ENCODE measurements at regions not wholly inside any gene's neighbourhood (a gene's known extent, or its start where the extent isn't known, plus 50 kb on each side); places are given as distances from the start of the nearest gene placed in this dataset.

DNA sequence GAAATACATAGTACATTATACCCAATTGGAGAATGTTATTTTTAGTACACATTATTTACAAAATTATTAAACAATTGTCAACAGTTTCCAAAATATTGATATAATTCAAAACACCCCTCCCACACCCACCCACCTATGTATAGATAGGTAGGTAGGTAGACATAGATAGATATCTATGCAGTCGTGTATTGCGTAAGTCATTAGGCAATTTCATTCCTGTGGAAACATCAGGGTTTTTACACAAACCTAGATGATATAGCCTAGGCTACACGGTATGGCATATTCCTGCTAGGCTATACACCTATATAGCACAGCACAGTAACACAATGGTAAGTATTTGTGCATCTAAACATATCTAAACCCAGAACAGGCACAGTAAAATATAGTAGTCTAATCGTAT, 377.3 kb downstream of the ANXA1 start:
- Histone ChIP-seq H3K9me3 (ENCODE audit: control insufficient read depth, insufficient read depth, low read length) (no peaks in the 10 kb centered on the region), H3K9ac (ENCODE audit: low read depth, low read length) (no peak overlapping the region), H3K27me3 (ENCODE audit: control insufficient read depth, insufficient read depth, low read length) (no peaks in the 10 kb centered on the region), H3K4me3 (ENCODE audit: low read depth, low read length) (no peak overlapping the region), H3K27ac (ENCODE audit: low read depth, low read length) (no peak overlapping the region), H3K4me1 (ENCODE audit: control insufficient read depth, insufficient read depth, low read length) (peaks cover 14% of the 10 kb centered on the region), H3K36me3 (ENCODE audit: control insufficient read depth, insufficient read depth, low read length) (no peaks in the 10 kb centered on the region)

DNA sequence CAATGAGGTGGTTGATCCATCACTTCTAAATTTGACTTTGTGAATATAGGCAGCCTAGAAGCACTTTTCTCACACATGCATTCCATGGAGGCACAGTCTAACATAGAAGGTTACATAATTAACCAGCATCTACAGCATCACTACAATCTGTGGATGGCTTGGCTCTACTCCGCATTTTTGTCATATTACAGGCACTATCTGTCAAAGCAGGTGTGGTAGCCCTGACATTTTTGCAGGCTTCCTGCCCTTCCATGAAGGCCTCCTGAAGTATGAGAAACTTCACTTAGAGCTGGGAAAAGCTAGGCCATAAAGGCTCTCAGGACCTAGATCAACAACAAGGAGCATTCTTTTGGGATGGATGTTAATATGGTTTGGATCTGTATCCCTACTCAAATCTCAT, 378.0 kb downstream of the ANXA1 start:
- Histone ChIP-seq H3K36me3 (ENCODE audit: control insufficient read depth, insufficient read depth, low read length) (no peaks in the 10 kb centered on the region), H3K4me3 (ENCODE audit: low read depth, low read length) (no peak overlapping the region), H3K27me3 (ENCODE audit: control insufficient read depth, insufficient read depth, low read length) (no peaks in the 10 kb centered on the region), H3K9ac (ENCODE audit: low read depth, low read length) (no peak overlapping the region), H3K27ac (ENCODE audit: low read depth, low read length) (no peak overlapping the region), H3K4me1 (ENCODE audit: control insufficient read depth, insufficient read depth, low read length) (peaks cover 14% of the 10 kb centered on the region), H3K9me3 (ENCODE audit: control insufficient read depth, insufficient read depth, low read length) (no peaks in the 10 kb centered on the region)

DNA sequence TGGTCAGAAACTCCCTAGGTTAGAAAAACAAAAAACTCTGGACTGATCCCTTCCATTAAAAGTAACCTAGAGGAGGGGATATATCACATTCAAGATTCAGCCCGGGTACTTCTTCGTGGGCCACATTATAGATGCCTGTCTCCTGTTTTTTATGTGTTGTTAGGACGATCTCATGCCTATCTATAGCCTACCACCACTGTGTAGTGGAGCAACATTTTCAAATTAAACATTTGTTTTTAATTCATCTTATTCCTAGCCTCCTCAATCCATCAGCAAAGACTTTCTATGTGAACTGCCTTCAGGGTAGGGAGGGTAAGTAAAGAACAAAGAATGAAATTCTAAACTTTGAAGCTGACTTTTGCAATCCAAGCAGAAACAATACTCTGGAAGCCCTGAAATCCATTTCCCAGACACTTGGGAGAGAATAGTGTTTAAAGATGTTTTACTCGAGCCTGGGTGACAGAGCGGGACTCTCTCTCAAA, 379.4 kb downstream of the ANXA1 start:
- no peak overlapping the region for H3K9ac ChIP-seq (ENCODE audit: low read depth, low read length)
- H3K4me3 ChIP-seq (ENCODE audit: low read depth, low read length), result no peak overlapping the region
- H3K4me1 ChIP-seq (ENCODE audit: control insufficient read depth, insufficient read depth, low read length), result peaks cover 14% of the 10 kb centered on the region
- no peaks in the 10 kb centered on the region for H3K36me3 ChIP-seq (ENCODE audit: control insufficient read depth, insufficient read depth, low read length)
- no peak overlapping the region for H3K27ac ChIP-seq (ENCODE audit: low read depth, low read length)
- H3K27me3 ChIP-seq (ENCODE audit: control insufficient read depth, insufficient read depth, low read length), result no peaks in the 10 kb centered on the region
- no peaks in the 10 kb centered on the region for H3K9me3 ChIP-seq (ENCODE audit: control insufficient read depth, insufficient read depth, low read length)

DNA sequence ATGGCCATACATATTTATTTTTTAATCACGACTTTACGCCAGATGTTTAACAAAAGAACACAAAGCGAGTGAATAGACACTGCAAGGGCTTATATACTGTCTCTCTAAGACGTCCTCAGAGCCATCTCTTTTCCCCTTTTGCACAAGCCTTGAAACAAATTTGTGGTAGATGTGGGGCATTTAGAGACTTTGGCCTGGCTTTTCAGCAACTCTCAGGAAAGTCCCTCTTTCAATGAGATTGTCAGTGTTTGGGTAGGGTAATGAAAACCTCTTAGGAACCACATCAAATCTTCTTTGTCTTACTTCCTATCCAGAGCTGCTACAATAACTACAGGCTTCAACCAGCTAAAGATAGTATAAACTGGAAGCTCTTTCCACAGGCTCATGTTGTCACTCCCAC, 380.0 kb downstream of the ANXA1 start:
- Histone ChIP-seq H3K9me3 (ENCODE audit: control insufficient read depth, insufficient read depth, low read length) (no peaks in the 10 kb centered on the region), H3K4me1 (ENCODE audit: control insufficient read depth, insufficient read depth, low read length) (peaks cover 14% of the 10 kb centered on the region), H3K36me3 (ENCODE audit: control insufficient read depth, insufficient read depth, low read length) (no peaks in the 10 kb centered on the region), H3K4me3 (ENCODE audit: low read depth, low read length) (no peak overlapping the region), H3K27me3 (ENCODE audit: control insufficient read depth, insufficient read depth, low read length) (no peaks in the 10 kb centered on the region), H3K9ac (ENCODE audit: low read depth, low read length) (no peak overlapping the region), H3K27ac (ENCODE audit: low read depth, low read length) (no peak overlapping the region)

DNA sequence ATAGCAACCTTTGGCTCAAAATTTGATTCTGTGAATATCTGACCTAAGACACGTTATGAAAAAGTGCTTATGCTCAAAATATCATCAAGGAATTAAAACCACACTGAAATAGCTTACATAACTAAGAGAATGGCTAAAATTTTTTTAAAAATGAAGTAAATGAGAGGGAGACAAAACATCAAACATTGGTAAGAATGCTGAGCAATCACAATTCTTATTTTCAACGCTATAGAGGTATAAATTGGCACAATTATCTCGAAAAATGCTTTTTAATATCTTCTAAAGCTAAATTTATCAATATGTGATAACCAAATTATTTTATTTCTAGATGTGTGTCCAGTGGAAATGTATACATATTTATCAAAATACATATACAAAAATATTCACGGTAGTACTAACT, 381.3 kb downstream of the ANXA1 start:
- H3K27me3 ChIP-seq (ENCODE audit: control insufficient read depth, insufficient read depth, low read length), result no peaks in the 10 kb centered on the region

DNA sequence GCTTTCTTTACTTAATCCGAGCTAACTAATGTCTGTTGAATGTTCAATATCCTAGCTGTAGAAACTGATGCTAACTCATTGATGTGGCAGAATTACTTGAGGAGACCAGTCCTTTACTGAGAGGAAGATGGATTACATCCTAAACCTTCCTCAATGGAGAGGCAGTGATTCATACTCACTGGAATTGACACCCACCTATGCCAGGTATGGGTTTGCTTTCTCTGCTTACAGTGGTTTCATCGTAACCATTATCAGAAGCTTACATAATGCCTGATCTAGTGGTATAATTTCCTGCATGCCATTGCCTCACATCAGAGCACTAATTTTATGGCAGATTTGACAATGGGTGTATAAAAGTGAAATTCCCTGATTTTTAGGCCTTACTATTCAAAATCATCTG, 384.7 kb downstream of the ANXA1 start:
- no peaks in the 10 kb centered on the region for H3K36me3 ChIP-seq (ENCODE audit: control insufficient read depth, insufficient read depth, low read length)
- H3K4me1 ChIP-seq (ENCODE audit: control insufficient read depth, insufficient read depth, low read length), result no peaks in the 10 kb centered on the region
- no peaks in the 10 kb centered on the region for H3K9me3 ChIP-seq (ENCODE audit: control insufficient read depth, insufficient read depth, low read length)
- H3K27me3 ChIP-seq (ENCODE audit: control insufficient read depth, insufficient read depth, low read length), result no peaks in the 10 kb centered on the region
- H3K4me3 ChIP-seq (ENCODE audit: low read depth, low read length), result no peak overlapping the region
- H3K9ac ChIP-seq (ENCODE audit: low read depth, low read length), result no peak overlapping the region
- no peak overlapping the region for H3K27ac ChIP-seq (ENCODE audit: low read depth, low read length)

More for the DNA sequence above, 381.3 kb downstream of the ANXA1 start:
- H3K9ac ChIP-seq (ENCODE audit: low read depth, low read length), result no peak overlapping the region
- H3K4me3 ChIP-seq (ENCODE audit: low read depth, low read length), result no peak overlapping the region
- H3K9me3 ChIP-seq (ENCODE audit: control insufficient read depth, insufficient read depth, low read length), result no peaks in the 10 kb centered on the region
- H3K4me1 ChIP-seq (ENCODE audit: control insufficient read depth, insufficient read depth, low read length), result peaks cover 14% of the 10 kb centered on the region
- H3K27ac ChIP-seq (ENCODE audit: low read depth, low read length), result no peak overlapping the region
- no peaks in the 10 kb centered on the region for H3K36me3 ChIP-seq (ENCODE audit: control insufficient read depth, insufficient read depth, low read length)

DNA sequence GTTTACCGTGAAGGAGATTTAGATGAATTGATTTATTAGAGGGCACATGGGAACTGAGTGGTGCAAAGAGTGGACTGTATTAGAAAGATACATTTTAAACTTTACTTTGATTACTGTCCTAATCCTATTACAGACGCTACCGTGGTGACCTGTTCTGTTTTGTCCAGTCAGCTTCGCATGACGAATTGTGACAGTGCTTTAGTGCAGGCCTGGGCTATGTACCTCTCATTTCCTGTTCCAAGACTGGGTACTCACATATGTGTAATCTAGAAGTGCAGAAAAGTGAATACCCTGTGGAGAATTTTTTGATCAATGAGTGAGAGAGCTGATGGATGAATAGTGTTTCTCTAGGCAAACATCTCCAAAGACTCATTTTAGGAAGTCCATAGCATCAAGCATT, 385.9 kb downstream of the ANXA1 start:
- Histone ChIP-seq H3K9me3 (ENCODE audit: control insufficient read depth, insufficient read depth, low read length) (no peaks in the 10 kb centered on the region), H3K27ac (ENCODE audit: low read depth, low read length) (no peak overlapping the region), H3K27me3 (ENCODE audit: control insufficient read depth, insufficient read depth, low read length) (no peaks in the 10 kb centered on the region), H3K4me1 (ENCODE audit: control insufficient read depth, insufficient read depth, low read length) (no peaks in the 10 kb centered on the region), H3K4me3 (ENCODE audit: low read depth, low read length) (no peak overlapping the region), H3K36me3 (ENCODE audit: control insufficient read depth, insufficient read depth, low read length) (no peaks in the 10 kb centered on the region), H3K9ac (ENCODE audit: low read depth, low read length) (no peak overlapping the region)

DNA sequence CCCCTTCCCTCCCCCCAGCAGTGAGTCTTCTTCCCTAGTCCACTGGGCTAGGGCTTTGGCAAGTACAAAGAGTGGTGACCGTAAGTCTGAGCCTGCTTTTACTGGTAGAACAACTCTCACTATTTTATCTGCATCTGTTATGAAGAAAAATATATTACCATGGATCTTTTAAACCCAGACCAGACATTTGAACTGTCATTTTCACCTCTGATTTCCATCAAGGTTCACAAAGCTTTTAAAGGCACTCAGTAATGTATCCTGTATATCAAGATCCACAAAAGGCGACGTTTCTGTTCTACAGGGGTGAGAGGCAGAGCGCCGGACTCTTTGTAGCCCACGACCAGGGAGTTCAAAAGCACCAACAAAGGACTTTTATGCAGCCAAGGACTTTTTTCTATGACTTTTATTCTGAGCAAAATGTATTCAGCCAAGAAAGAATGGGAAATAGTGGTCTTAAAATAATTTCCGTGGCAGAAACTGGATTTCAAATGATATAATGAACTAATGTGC, 388.3 kb downstream of the ANXA1 start:
- Histone ChIP-seq H3K27ac (ENCODE audit: low read depth, low read length) (no peak overlapping the region), H3K4me1 (ENCODE audit: control insufficient read depth, insufficient read depth, low read length) (no peaks in the 10 kb centered on the region), H3K27me3 (ENCODE audit: control insufficient read depth, insufficient read depth, low read length) (no peaks in the 10 kb centered on the region), H3K9me3 (ENCODE audit: control insufficient read depth, insufficient read depth, low read length) (no peaks in the 10 kb centered on the region), H3K36me3 (ENCODE audit: control insufficient read depth, insufficient read depth, low read length) (no peaks in the 10 kb centered on the region), H3K9ac (ENCODE audit: low read depth, low read length) (no peak overlapping the region), H3K4me3 (ENCODE audit: low read depth, low read length) (no peak overlapping the region)

DNA sequence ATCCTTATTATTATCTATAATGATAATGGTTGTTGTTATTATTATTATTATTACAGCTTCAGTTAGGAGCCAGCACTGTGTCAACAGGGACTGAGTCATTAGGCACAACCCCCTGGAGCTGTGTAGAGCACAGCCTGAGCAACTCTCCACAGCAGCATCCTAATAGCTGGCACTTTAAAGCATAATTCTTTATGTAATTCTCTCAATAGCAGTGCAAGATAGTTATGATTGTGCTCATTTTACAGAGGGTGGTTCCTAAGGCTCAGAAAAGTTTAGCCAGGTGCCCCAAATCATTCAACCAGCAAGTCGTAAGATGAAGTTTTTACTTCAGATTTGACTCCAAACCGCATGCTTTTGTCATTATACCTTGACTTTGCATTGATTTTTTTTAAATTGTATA, 390.3 kb downstream of the ANXA1 start:
- Histone ChIP-seq H3K9me3 (ENCODE audit: control insufficient read depth, insufficient read depth, low read length) (no peaks in the 10 kb centered on the region), H3K4me3 (ENCODE audit: low read depth, low read length) (no peak overlapping the region)

DNA sequence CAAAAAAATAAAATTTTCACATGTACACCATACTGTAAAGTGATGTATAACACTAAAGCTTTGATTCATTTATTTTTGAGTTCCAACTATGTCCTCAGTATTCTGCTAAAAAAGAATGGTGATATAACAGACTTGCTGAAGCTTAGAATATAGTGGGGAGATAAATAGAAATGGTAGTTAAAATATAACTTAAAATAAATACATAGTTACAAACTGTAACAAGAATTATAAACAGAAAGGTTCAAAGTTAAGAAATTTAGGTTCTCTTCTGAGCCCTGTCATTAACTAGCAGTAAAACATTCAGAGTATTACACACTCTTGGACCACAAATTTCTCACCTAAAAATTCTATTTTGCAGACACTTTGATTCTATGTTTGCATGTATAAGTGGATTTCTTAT, 392.1 kb downstream of the ANXA1 start:
- Histone ChIP-seq H3K4me3 (ENCODE audit: low read depth, low read length) (no peak overlapping the region), H3K9me3 (ENCODE audit: control insufficient read depth, insufficient read depth, low read length) (no peaks in the 10 kb centered on the region), H3K4me1 (ENCODE audit: control insufficient read depth, insufficient read depth, low read length) (no peaks in the 10 kb centered on the region; the same call in 1 of the 2 replicates), H3K27ac (ENCODE audit: low read depth, low read length) (no peak overlapping the region), H3K27me3 (ENCODE audit: control insufficient read depth, insufficient read depth, low read length) (no peaks in the 10 kb centered on the region), H3K9ac (ENCODE audit: low read depth, low read length) (no peak overlapping the region), H3K36me3 (ENCODE audit: control insufficient read depth, insufficient read depth, low read length) (no peaks in the 10 kb centered on the region)

More for the DNA sequence above, 390.3 kb downstream of the ANXA1 start:
- Histone ChIP-seq H3K9ac (ENCODE audit: low read depth, low read length) (no peak overlapping the region), H3K4me1 (ENCODE audit: control insufficient read depth, insufficient read depth, low read length) (no peaks in the 10 kb centered on the region), H3K36me3 (ENCODE audit: control insufficient read depth, insufficient read depth, low read length) (no peaks in the 10 kb centered on the region), H3K27ac (ENCODE audit: low read depth, low read length) (no peak overlapping the region), H3K27me3 (ENCODE audit: control insufficient read depth, insufficient read depth, low read length) (no peaks in the 10 kb centered on the region)

DNA sequence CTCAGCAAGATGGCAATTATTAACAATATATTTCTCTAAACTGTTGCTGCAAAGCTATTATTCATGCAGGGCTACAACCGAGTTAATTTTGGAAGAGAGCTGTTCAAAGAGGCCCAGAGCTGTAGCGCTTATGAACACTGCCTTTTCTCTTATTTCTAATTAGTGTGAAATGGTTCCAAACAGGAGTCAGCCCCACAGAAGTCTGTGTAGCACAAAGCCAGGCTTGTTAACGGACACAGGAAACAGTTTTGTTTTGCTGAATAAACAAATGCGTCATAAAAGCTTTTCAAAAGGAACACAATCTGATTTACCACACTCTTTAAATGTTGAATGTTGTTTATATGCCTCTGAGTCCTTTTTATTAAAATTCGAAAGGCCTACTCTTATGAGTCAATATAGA, 396.5 kb downstream of the ANXA1 start:
- no peak overlapping the region for H3K9ac ChIP-seq (ENCODE audit: low read depth, low read length)
- H3K27ac ChIP-seq (ENCODE audit: low read depth, low read length), result no peak overlapping the region
- no peaks in the 10 kb centered on the region for H3K27me3 ChIP-seq (ENCODE audit: control insufficient read depth, insufficient read depth, low read length)
- H3K36me3 ChIP-seq (ENCODE audit: control insufficient read depth, insufficient read depth, low read length), result no peaks in the 10 kb centered on the region
- no peaks in the 10 kb centered on the region; the same call in 1 of the 2 replicates for H3K4me1 ChIP-seq (ENCODE audit: control insufficient read depth, insufficient read depth, low read length)
- H3K4me3 ChIP-seq (ENCODE audit: low read depth, low read length), result no peak overlapping the region
- H3K9me3 ChIP-seq (ENCODE audit: control insufficient read depth, insufficient read depth, low read length), result no peaks in the 10 kb centered on the region

DNA sequence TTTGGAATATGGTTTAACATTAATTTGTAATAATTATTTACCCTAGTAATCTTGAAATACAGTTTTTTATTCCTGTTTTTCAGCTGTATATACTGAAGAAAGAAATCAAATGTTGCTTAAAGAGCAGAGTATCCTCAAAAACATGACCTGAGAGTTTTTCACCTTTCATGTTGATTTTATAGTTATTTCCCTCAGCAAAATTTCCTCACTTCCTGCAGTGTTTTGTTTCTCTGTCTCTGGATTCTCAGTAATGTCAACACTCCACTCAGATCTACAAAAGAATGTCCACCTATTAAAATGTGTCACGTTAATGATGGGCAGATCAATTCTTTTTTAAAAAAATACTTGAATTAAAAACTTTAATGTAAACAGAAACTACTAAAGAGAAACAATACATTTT, 398.3 kb downstream of the ANXA1 start:
- Histone ChIP-seq H3K36me3 (ENCODE audit: control insufficient read depth, insufficient read depth, low read length) (no peaks in the 10 kb centered on the region), H3K4me1 (ENCODE audit: control insufficient read depth, insufficient read depth, low read length) (no peaks in the 10 kb centered on the region; the same call in 1 of the 2 replicates), H3K27ac (ENCODE audit: low read depth, low read length) (no peak overlapping the region), H3K4me3 (ENCODE audit: low read depth, low read length) (no peak overlapping the region), H3K9ac (ENCODE audit: low read depth, low read length) (no peak overlapping the region), H3K27me3 (ENCODE audit: control insufficient read depth, insufficient read depth, low read length) (no peaks in the 10 kb centered on the region), H3K9me3 (ENCODE audit: control insufficient read depth, insufficient read depth, low read length) (no peaks in the 10 kb centered on the region)

Measured in HUES48 (cell line).